Activated CD4-positive, alpha-beta T cell treated with anti-CD3 and anti-CD28 coated beads, Interleukin-2, Interleukin-4, amounts not matched to agents 100 ng/mL and 50 ng/mL, durations not matched to agents 16 hours and 8 hours (primary cell): ENCODE measurements at regions not wholly inside any gene's neighbourhood (a gene's known extent, or its start where the extent isn't known, plus 50 kb on each side); places are given as distances from the start of the nearest gene placed in this dataset.
"Not testable (repeated sequence)": the region's sequence is repeated elsewhere in the genome, so short reads cannot be mapped to it uniquely, and the experiment has no call there.

ENCODE experiments used
- DNase-seq: peaks from one replicate; pipeline ENCODE4 v3.0.0-alpha.2; 2020; ENCODE audit warnings: low spot score

GRCh38 chr17:16842346-16842745 lies 129.6 kb downstream of the TNFRSF13B start:
- DNase-seq, result not testable (repeated sequence)

DNA sequence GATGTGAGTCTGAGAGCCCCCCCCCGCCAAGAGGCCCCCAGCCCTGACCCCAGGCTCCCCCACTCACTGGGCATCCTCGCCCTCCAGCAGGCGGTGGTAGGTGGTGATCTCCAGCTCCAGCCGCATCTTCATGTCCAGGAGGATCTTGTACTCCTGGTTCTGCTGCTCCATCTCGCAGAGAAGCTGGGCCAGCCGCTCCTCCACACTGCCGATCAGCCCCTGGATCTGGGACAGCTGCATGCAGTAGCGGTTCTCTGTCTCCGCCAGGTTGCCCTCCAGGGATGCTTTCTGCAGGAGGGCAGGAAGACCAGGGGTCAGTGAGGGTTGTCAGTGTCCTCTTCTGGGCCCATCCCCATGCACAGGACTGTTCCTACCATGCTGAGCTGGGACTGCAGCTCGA lies 130.0 kb downstream of the TNFRSF13B start:
- not testable (repeated sequence) for DNase-seq

- DNase-seq, result not testable (repeated sequence)
Observed at GRCh38 chr17:16840219-16840618, 131.7 kb downstream of the TNFRSF13B start.

GRCh38 chr17:16839242-16840175 lies 132.4 kb downstream of the TNFRSF13B start:
- DNase-seq, result not testable (repeated sequence)

GRCh38 chr17:16838795-16839194 lies 133.1 kb downstream of the TNFRSF13B start:
- not testable (repeated sequence) for DNase-seq

DNA sequence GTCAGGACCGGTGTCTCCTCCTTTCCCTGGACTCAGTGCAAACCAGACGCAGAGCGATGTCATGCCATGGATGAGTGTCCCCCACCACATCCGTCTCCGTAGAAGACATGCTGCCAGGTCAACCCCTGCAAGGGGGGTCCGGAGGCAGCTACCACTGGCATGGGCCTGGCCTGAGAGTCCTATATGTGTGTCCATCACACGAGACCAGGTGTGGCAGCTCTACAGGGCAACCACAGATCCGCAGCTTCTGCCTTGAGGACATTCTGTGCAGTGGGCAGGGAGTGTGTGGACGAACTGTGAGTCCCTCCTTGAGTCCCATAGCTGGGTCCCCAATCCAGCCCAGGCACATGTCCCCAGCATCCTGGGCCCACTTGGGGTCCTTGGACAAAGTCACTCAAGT lies 133.6 kb downstream of the TNFRSF13B start:
- not testable (repeated sequence) for DNase-seq

- not testable (repeated sequence) for DNase-seq
Observed at GRCh38 chr17:16837468-16838266, 134.3 kb downstream of the TNFRSF13B start.

GRCh38 chr17:16836315-16836915 lies 135.5 kb downstream of the TNFRSF13B start:
- not testable (repeated sequence) for DNase-seq

- not testable (repeated sequence) for DNase-seq
Observed at GRCh38 chr17:16833517-16833916, 138.4 kb downstream of the TNFRSF13B start.

GRCh38 chr17:16832853-16833252 lies 139.1 kb downstream of the TNFRSF13B start:
- not testable (repeated sequence) for DNase-seq

DNA sequence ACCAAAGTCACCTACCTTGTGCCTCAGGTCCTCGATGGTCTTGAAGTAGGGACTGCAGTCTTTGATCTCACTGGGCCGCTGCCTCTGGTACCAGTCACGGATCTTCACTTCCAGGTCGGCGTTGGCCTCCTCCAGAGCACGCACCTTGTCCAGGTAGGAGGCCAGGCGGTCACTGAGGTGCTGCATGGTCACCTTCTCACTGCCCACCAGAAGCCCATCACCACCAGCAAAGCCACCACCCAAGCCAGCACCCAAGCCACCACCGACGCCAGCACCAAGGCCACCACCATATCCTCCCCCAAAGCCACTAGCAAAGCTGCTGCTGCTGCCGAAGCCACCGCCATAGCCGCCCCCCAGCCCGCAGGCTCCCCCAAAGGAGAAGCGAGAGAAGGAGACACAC lies 139.7 kb downstream of the TNFRSF13B start:
- DNase-seq, result not testable (repeated sequence)

- DNase-seq, result not testable (repeated sequence)
Observed at GRCh38 chr17:16830770-16831169, 140.7 kb downstream of the CCDC144A start.

GRCh38 chr17:16830219-16830618 lies 140.2 kb downstream of the CCDC144A start:
- not testable (repeated sequence) for DNase-seq
